Endodermal cell (in vitro differentiated cells): ENCODE measurements at regions not wholly inside any gene's neighbourhood (a gene's known extent, or its start where the extent isn't known, plus 50 kb on each side); places are given as distances from the start of the nearest gene placed in this dataset.

Source experiments
- DNase-seq: peaks from one replicate; pipeline ENCODE4 v3.0.0-alpha.2; 2017
- H3K27ac ChIP-seq: 2 replicates; pipeline ENCODE4 v1.5.1; 2013; ENCODE audit warnings: mild to moderate bottlenecking, low read depth, low read length, moderate library complexity
- H3K27me3 ChIP-seq: 2 replicates; pipeline ENCODE4 v1.6.1; 2013; ENCODE audit warnings: mild to moderate bottlenecking, low read length, moderate library complexity; ENCODE audit not compliant: insufficient read depth, control insufficient read depth, poor library complexity, severe bottlenecking
- H3K36me3 ChIP-seq: 2 replicates; pipeline ENCODE4 v1.7.0; 2013; ENCODE audit warnings: mild to moderate bottlenecking, low read length, moderate library complexity; ENCODE audit not compliant: control insufficient read depth, insufficient read depth
- H3K4me1 ChIP-seq: one replicate; pipeline ENCODE4 v1.7.0; 2013; ENCODE audit warnings: low read length; ENCODE audit not compliant: control insufficient read depth, insufficient read depth
- H3K4me3 ChIP-seq: 2 replicates; pipeline ENCODE4 v1.5.1; 2013; ENCODE audit warnings: mild to moderate bottlenecking, low read length, moderate library complexity
- H3K9ac ChIP-seq: 2 replicates; pipeline ENCODE4 v1.6.1; 2013; ENCODE audit warnings: mild to moderate bottlenecking, low read length, moderate library complexity; ENCODE audit not compliant: poor library complexity, severe bottlenecking; ENCODE audit errors: extremely low read depth
- H3K9me3 ChIP-seq: 2 replicates; pipeline ENCODE4 v1.6.1; 2013; ENCODE audit warnings: mild to moderate bottlenecking, low read length, moderate library complexity; ENCODE audit not compliant: control insufficient read depth
- H3K27ac Mint-ChIP-seq: 2 replicates; pipeline ENCODE4 v1.8.0; 2020; ENCODE audit warnings: mixed read lengths
- H3K27me3 Mint-ChIP-seq: 2 replicates; pipeline ENCODE4 v1.8.0; 2021; ENCODE audit warnings: mild to moderate bottlenecking, mixed read lengths; ENCODE audit not compliant: insufficient read depth
- H3K36me3 Mint-ChIP-seq: 2 replicates; pipeline ENCODE4 v1.8.0; 2020; ENCODE audit warnings: low read depth, mixed read lengths
- H3K4me1 Mint-ChIP-seq: 2 replicates; pipeline ENCODE4 v1.8.0; 2020; ENCODE audit warnings: mixed read lengths
- H3K4me3 Mint-ChIP-seq: 2 replicates; pipeline ENCODE4 v1.8.0; 2020; ENCODE audit warnings: mild to moderate bottlenecking, moderate library complexity, mixed read lengths
- H3K9me3 Mint-ChIP-seq: 2 replicates; pipeline ENCODE4 v1.8.0; 2020; ENCODE audit warnings: mild to moderate bottlenecking, mixed read lengths
- CTCF ChIP-seq: fragments of 200-600 bp; sonication (generic); conservative IDR thresholded peaks from 2 replicates; pipeline ENCODE4 v1.5.0; 2021; ENCODE audit warnings: antibody characterized with exemption, mild to moderate bottlenecking
- WGBS, 2 experiments: methylation state at CpG; one replicate each; pipeline versions ENCODE4 v1.1.5 to v1.1.7; 2013; ENCODE audit warnings: missing lambda C conversion rate in 2 of 2, mixed read lengths in 1 of 2; ENCODE audit not compliant: insufficient coverage in 1 of 2, insufficient read length in 1 of 2; 5-methylcytosine and 5-hydroxymethylcytosine counted together

GRCh38 chr1:101451888-101452287 lies 215.1 kb downstream of the S1PR1 start:
- no peak overlapping the region for H3K9ac ChIP-seq
- no peaks in the 10 kb centered on the region for H3K36me3 ChIP-seq
- no peaks in the 10 kb centered on the region for H3K9me3 Mint-ChIP-seq
- no peaks in the 10 kb centered on the region for H3K36me3 Mint-ChIP-seq
- H3K27ac ChIP-seq, result no peak overlapping the region
- H3K4me3 ChIP-seq, result no peak overlapping the region
- no peak overlapping the region for H3K27ac Mint-ChIP-seq
- no peaks in the 10 kb centered on the region for H3K4me1 ChIP-seq
- no peaks in the 10 kb centered on the region for H3K9me3 ChIP-seq
- WGBS, 2 experiments, result 89 to 93% methylated on average over 2 to 6 of the region's 6 CpGs
- peaks cover 41% of the 10 kb centered on the region for H3K27me3 ChIP-seq
- no peak overlapping the region for H3K4me3 Mint-ChIP-seq
- H3K4me1 Mint-ChIP-seq, result no peaks in the 10 kb centered on the region
- no peak for DNase-seq
- TF ChIP-seq CTCF, result no peak
- H3K27me3 Mint-ChIP-seq, result peaks cover 23% of the 10 kb centered on the region

- peaks cover 42% of the 10 kb centered on the region for H3K27me3 ChIP-seq
- no peaks in the 10 kb centered on the region for H3K4me1 ChIP-seq
- no peak overlapping the region for H3K4me3 ChIP-seq
- no peaks in the 10 kb centered on the region for H3K9me3 ChIP-seq
- Mint-ChIP-seq H3K4me3 (no peak overlapping the region), H3K27ac (no peak overlapping the region), H3K9me3 (no peaks in the 10 kb centered on the region), H3K36me3 (no peaks in the 10 kb centered on the region), H3K4me1 (no peaks in the 10 kb centered on the region), H3K27me3 (peaks cover 27% of the 10 kb centered on the region)
- TF ChIP-seq CTCF, result no peak
- WGBS, 2 experiments, result 90 to 93% methylated on average over 10 to 12 of the region's 12 CpGs
- no peak overlapping the region for H3K9ac ChIP-seq
- DNase-seq, result no peak
- H3K27ac ChIP-seq, result no peak overlapping the region
- no peaks in the 10 kb centered on the region for H3K36me3 ChIP-seq
Observed at GRCh38 chr1:101452825-101453224, 216.0 kb downstream of the S1PR1 start.

GRCh38 chr1:101453844-101454243 lies 217.0 kb downstream of the S1PR1 start:
- WGBS, 2 experiments, result 60% methylated on average over 1 of the region's 1 CpG; no CpG with 5 or more reads in 1 of the 2 experiments
- no peak overlapping the region for H3K4me3 Mint-ChIP-seq
- no peaks in the 10 kb centered on the region for H3K9me3 Mint-ChIP-seq
- Histone ChIP-seq H3K27ac (no peak overlapping the region), H3K4me3 (no peak overlapping the region), H3K27me3 (peaks cover 46% of the 10 kb centered on the region), H3K9me3 (no peaks in the 10 kb centered on the region), H3K9ac (no peak overlapping the region), H3K36me3 (no peaks in the 10 kb centered on the region), H3K4me1 (no peaks in the 10 kb centered on the region)
- H3K4me1 Mint-ChIP-seq, result no peaks in the 10 kb centered on the region
- no peak for TF ChIP-seq CTCF
- H3K27me3 Mint-ChIP-seq, result peaks cover 21% of the 10 kb centered on the region
- no peak for DNase-seq
- H3K27ac Mint-ChIP-seq, result no peak overlapping the region
- H3K36me3 Mint-ChIP-seq, result no peaks in the 10 kb centered on the region
